ENCODE measurements at regions not wholly inside any gene's neighbourhood (a gene's known extent, or its start where the extent isn't known, plus 50 kb on each side); places are given as distances from the start of the nearest gene placed in this dataset.
A peak's percentile ranks its signal among the peaks of the same experiment; 100 is the strongest.

- peaks cover 30% of the 10 kb centered on the region for H3K4me1 Mint-ChIP-seq
- no peak overlapping the region for H3K27ac Mint-ChIP-seq
- no peak for TF ChIP-seq CTCF (IDR thresholded peaks at IDR 0.05)
- H3K27me3 Mint-ChIP-seq (ENCODE audit: low read depth, poor library complexity): peaks cover 9% of the 10 kb centered on the region
- no peak for DNase-seq
- H3K9me3 Mint-ChIP-seq: peaks cover 30% of the 10 kb centered on the region
- no peak overlapping the region for H3K4me3 Mint-ChIP-seq
- H3K36me3 Mint-ChIP-seq (ENCODE audit: low read depth): no peaks in the 10 kb centered on the region
These were observed 112.6 kb downstream of the TMEM170B start for GRCh38 chr6:11650025-11650696.

GRCh38 chr6:11650711-11651110 is 113.2 kb downstream of the TMEM170B start:
- peaks cover 9% of the 10 kb centered on the region for H3K27me3 Mint-ChIP-seq (ENCODE audit: low read depth, poor library complexity)
- no peak overlapping the region for H3K27ac Mint-ChIP-seq
- no peak for DNase-seq
- peaks cover 30% of the 10 kb centered on the region for H3K9me3 Mint-ChIP-seq
- H3K4me3 Mint-ChIP-seq: no peak overlapping the region
- H3K4me1 Mint-ChIP-seq: peaks cover 35% of the 10 kb centered on the region
- no peaks in the 10 kb centered on the region for H3K36me3 Mint-ChIP-seq (ENCODE audit: low read depth)
- no peak for TF ChIP-seq CTCF (IDR thresholded peaks at IDR 0.05)

- TF ChIP-seq CTCF (IDR thresholded peaks at IDR 0.05): no peak
- no peaks in the 10 kb centered on the region for H3K36me3 Mint-ChIP-seq (ENCODE audit: low read depth)
- peaks cover 9% of the 10 kb centered on the region for H3K27me3 Mint-ChIP-seq (ENCODE audit: low read depth, poor library complexity)
- H3K9me3 Mint-ChIP-seq: peaks cover 16% of the 10 kb centered on the region
- no peak for DNase-seq
- H3K4me3 Mint-ChIP-seq: no peak overlapping the region
- H3K4me1 Mint-ChIP-seq: peaks cover 47% of the 10 kb centered on the region
- H3K27ac Mint-ChIP-seq: peak overlapping the region; percentile 37
These were observed 115.6 kb downstream of the TMEM170B start for GRCh38 chr6:11653028-11653583.

- no peak overlapping the region for H3K27ac Mint-ChIP-seq
- DNase-seq: no peak
- H3K4me1 Mint-ChIP-seq: peaks cover 47% of the 10 kb centered on the region
- no peaks in the 10 kb centered on the region for H3K9me3 Mint-ChIP-seq
- peaks cover 9% of the 10 kb centered on the region for H3K27me3 Mint-ChIP-seq (ENCODE audit: low read depth, poor library complexity)
- TF ChIP-seq CTCF (IDR thresholded peaks at IDR 0.05): no peak
- no peaks in the 10 kb centered on the region for H3K36me3 Mint-ChIP-seq (ENCODE audit: low read depth)
- no peak overlapping the region for H3K4me3 Mint-ChIP-seq
These were observed 117.3 kb downstream of the TMEM170B start for GRCh38 chr6:11654876-11655275.

GRCh38 chr6:11656491-11656890 is 118.9 kb downstream of the TMEM170B start:
- Mint-ChIP-seq H3K4me3 (no peak overlapping the region), H3K4me1 (peaks cover 44% of the 10 kb centered on the region), H3K27ac (no peak overlapping the region), H3K27me3 (ENCODE audit: low read depth, poor library complexity) (peaks cover 9% of the 10 kb centered on the region), H3K36me3 (ENCODE audit: low read depth) (no peaks in the 10 kb centered on the region), H3K9me3 (no peaks in the 10 kb centered on the region)
- no peak for TF ChIP-seq CTCF (IDR thresholded peaks at IDR 0.05)
- no peak for DNase-seq

- no peak overlapping the region for H3K4me3 Mint-ChIP-seq
- no peak for TF ChIP-seq CTCF (IDR thresholded peaks at IDR 0.05)
- peaks cover 21% of the 10 kb centered on the region for H3K4me1 Mint-ChIP-seq
- no peak for DNase-seq
- H3K36me3 Mint-ChIP-seq (ENCODE audit: low read depth): no peaks in the 10 kb centered on the region
- peaks cover under 1% of the 10 kb centered on the region for H3K27me3 Mint-ChIP-seq (ENCODE audit: low read depth, poor library complexity)
- H3K27ac Mint-ChIP-seq: no peak overlapping the region
- peaks cover 20% of the 10 kb centered on the region for H3K9me3 Mint-ChIP-seq
These were observed 118.8 kb downstream of the ADTRP start for GRCh38 chr6:11659757-11660156.
